ENCODE measurements at regions not wholly inside any gene's neighbourhood (a gene's known extent, or its start where the extent isn't known, plus 50 kb on each side); places are given as distances from the start of the nearest gene placed in this dataset.

- no peaks in the 10 kb centered on the region for H3K9me3 ChIP-seq (ENCODE audit: control insufficient read depth, low read depth, low read length)
- no peak overlapping the region for H2AFZ ChIP-seq (ENCODE audit: control insufficient read depth, low read length)
- no peaks in the 10 kb centered on the region for H3K79me2 ChIP-seq (ENCODE audit: control insufficient read depth, insufficient read depth, low read length)
- H3K9ac ChIP-seq (ENCODE audit: control insufficient read depth, extremely low read depth, insufficient read depth, low read length): no peak overlapping the region
- H3K4me2 ChIP-seq (ENCODE audit: control insufficient read depth, extremely low read depth, insufficient read depth, low read depth, low read length): no peak overlapping the region
- no peaks in the 10 kb centered on the region for H3K9me1 ChIP-seq (ENCODE audit: control insufficient read depth, extremely low read depth, insufficient read depth, low read length)
- H3K36me3 ChIP-seq (ENCODE audit: control insufficient read depth in 2 of 2, extremely low read depth in 1 of 2, insufficient read depth in 2 of 2, low read length in 2 of 2): no peaks in the 10 kb centered on the region
- no peaks in the 10 kb centered on the region for H4K20me1 ChIP-seq (ENCODE audit: control insufficient read depth, extremely low read depth, insufficient read depth, low read length)
- FAIRE-seq (no peak), DNase-seq (ENCODE audit: low read depth, low spot score) (no peak)
- H3K27ac ChIP-seq (ENCODE audit: control insufficient read depth, insufficient read depth, low read length): no peak overlapping the region
- dilution Hi-C loops (cut with MboI; ENCODE audit: extremely low pct_ligation_motif_present, low sequenced_read_pairs): no loop called here
- TF ChIP-seq, protein P1, sequence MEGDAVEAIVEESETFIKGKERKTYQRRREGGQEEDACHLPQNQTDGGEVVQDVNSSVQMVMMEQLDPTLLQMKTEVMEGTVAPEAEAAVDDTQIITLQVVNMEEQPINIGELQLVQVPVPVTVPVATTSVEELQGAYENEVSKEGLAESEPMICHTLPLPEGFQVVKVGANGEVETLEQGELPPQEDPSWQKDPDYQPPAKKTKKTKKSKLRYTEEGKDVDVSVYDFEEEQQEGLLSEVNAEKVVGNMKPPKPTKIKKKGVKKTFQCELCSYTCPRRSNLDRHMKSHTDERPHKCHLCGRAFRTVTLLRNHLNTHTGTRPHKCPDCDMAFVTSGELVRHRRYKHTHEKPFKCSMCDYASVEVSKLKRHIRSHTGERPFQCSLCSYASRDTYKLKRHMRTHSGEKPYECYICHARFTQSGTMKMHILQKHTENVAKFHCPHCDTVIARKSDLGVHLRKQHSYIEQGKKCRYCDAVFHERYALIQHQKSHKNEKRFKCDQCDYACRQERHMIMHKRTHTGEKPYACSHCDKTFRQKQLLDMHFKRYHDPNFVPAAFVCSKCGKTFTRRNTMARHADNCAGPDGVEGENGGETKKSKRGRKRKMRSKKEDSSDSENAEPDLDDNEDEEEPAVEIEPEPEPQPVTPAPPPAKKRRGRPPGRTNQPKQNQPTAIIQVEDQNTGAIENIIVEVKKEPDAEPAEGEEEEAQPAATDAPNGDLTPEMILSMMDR (optimal IDR thresholded peaks at IDR 0.05 in 1 of 3, IDR thresholded peaks at IDR 0.05 in 1 of 3, conservative IDR thresholded peaks at IDR 0.05 in 1 of 3; ENCODE audit: extremely low read depth in 1 of 3, insufficient read depth in 2 of 3, low read length in 3 of 3): no peak
- TF ChIP-seq EZH2 (IDR thresholded peaks at IDR 0.05; ENCODE audit: low read length): no peak
- H3K4me1 ChIP-seq (ENCODE audit: control insufficient read depth, extremely low read depth, insufficient read depth, low read length): no peaks in the 10 kb centered on the region
- no peak overlapping the region for H3K4me3 ChIP-seq (ENCODE audit: control insufficient read depth in 2 of 3, extremely low read depth in 1 of 3, insufficient read depth in 2 of 3, low read depth in 1 of 3, low read length in 3 of 3)
- H3K27me3 ChIP-seq (ENCODE audit: control insufficient read depth, extremely low read depth, insufficient read depth, low read length): no peaks in the 10 kb centered on the region
These were observed 150.0 kb downstream of the ZNF33B start for GRCh38 chr10:42488416-42488815.

GRCh38 chr10:42482411-42482810, 156.0 kb downstream of the ZNF33B start:
- Histone ChIP-seq H3K4me3 (ENCODE audit: control insufficient read depth in 2 of 3, extremely low read depth in 1 of 3, insufficient read depth in 2 of 3, low read depth in 1 of 3, low read length in 3 of 3) (no peak overlapping the region), H3K36me3 (ENCODE audit: control insufficient read depth in 2 of 2, extremely low read depth in 1 of 2, insufficient read depth in 2 of 2, low read length in 2 of 2) (no peaks in the 10 kb centered on the region), H2AFZ (ENCODE audit: control insufficient read depth, low read length) (no peak overlapping the region), H3K9ac (ENCODE audit: control insufficient read depth, extremely low read depth, insufficient read depth, low read length) (no peak overlapping the region), H3K27me3 (ENCODE audit: control insufficient read depth, extremely low read depth, insufficient read depth, low read length) (no peaks in the 10 kb centered on the region), H3K4me2 (ENCODE audit: control insufficient read depth, extremely low read depth, insufficient read depth, low read depth, low read length) (no peak overlapping the region), H3K4me1 (ENCODE audit: control insufficient read depth, extremely low read depth, insufficient read depth, low read length) (no peaks in the 10 kb centered on the region), H4K20me1 (ENCODE audit: control insufficient read depth, extremely low read depth, insufficient read depth, low read length) (no peaks in the 10 kb centered on the region), H3K27ac (ENCODE audit: control insufficient read depth, insufficient read depth, low read length) (no peak overlapping the region), H3K9me3 (ENCODE audit: control insufficient read depth, low read depth, low read length) (no peaks in the 10 kb centered on the region), H3K9me1 (ENCODE audit: control insufficient read depth, extremely low read depth, insufficient read depth, low read length) (no peaks in the 10 kb centered on the region), H3K79me2 (ENCODE audit: control insufficient read depth, insufficient read depth, low read length) (no peaks in the 10 kb centered on the region)
- dilution Hi-C loops (cut with MboI; ENCODE audit: extremely low pct_ligation_motif_present, low sequenced_read_pairs): no loop called here
- FAIRE-seq (no peak), DNase-seq (ENCODE audit: low read depth, low spot score) (no peak)
- TF ChIP-seq EZH2 (IDR thresholded peaks at IDR 0.05; ENCODE audit: low read length): no peak
- TF ChIP-seq, protein P1 (optimal IDR thresholded peaks at IDR 0.05 in 1 of 3, IDR thresholded peaks at IDR 0.05 in 1 of 3, conservative IDR thresholded peaks at IDR 0.05 in 1 of 3; ENCODE audit: extremely low read depth in 1 of 3, insufficient read depth in 2 of 3, low read length in 3 of 3): no peak
